T-helper 2 cell treated with Interferon-gamma antibody and Interleukin-4, amounts not matched to agents 100 ng/mL and 5 ng/mL, for 36 hours (primary cell): ENCODE measurements at regions not wholly inside any gene's neighbourhood (a gene's known extent, or its start where the extent isn't known, plus 50 kb on each side); places are given as distances from the start of the nearest gene placed in this dataset.

Experiments used
- intact Hi-C: fragments of 100-400 bp; cut with micrococcal nuclease; formaldehyde crosslinking; loops from one replicate; pipeline ENCODE4 v1.15.1; 2023

- intact Hi-C loops: no loop called here
Observed at GRCh38 chr1:112263453-112263852, 132.6 kb upstream of the CTTNBP2NL start.

GRCh38 chr1:112264010-112264409 is 132.0 kb upstream of the CTTNBP2NL start:
- intact Hi-C loops: no loop called here

GRCh38 chr1:112264553-112264952 is 131.5 kb upstream of the CTTNBP2NL start:
- intact Hi-C loops: no loop called here

- intact Hi-C loops: no loop called here
Observed at GRCh38 chr1:112265931-112266330, 130.1 kb upstream of the CTTNBP2NL start.

GRCh38 chr1:112267206-112267605 is 128.8 kb upstream of the CTTNBP2NL start:
- intact Hi-C loops: no loop called here

GRCh38 chr1:112267929-112268328 is 128.1 kb upstream of the CTTNBP2NL start:
- intact Hi-C loops: no loop called here

- intact Hi-C loops: no loop called here
Observed at GRCh38 chr1:112268408-112268807, 127.6 kb upstream of the CTTNBP2NL start.

GRCh38 chr1:112271270-112271669 is 124.7 kb upstream of the CTTNBP2NL start:
- intact Hi-C loops: no loop called here

GRCh38 chr1:112272101-112272772 is 123.8 kb upstream of the CTTNBP2NL start:
- intact Hi-C loops: no loop called here

- intact Hi-C loops: no loop called here
Observed at GRCh38 chr1:112284796-112285195, 111.2 kb upstream of the CTTNBP2NL start.

- intact Hi-C loops: no loop called here
Observed at GRCh38 chr1:112285316-112285715, 110.7 kb upstream of the CTTNBP2NL start.

- intact Hi-C loops: no loop called here
Observed at GRCh38 chr1:112285746-112286145, 110.3 kb upstream of the CTTNBP2NL start.

GRCh38 chr1:112296908-112297307 is 99.1 kb upstream of the CTTNBP2NL start:
- intact Hi-C loops: no loop called here

GRCh38 chr1:112297536-112297935 is 98.5 kb upstream of the CTTNBP2NL start:
- intact Hi-C loops: no loop called here

GRCh38 chr1:112298558-112298957 is 97.5 kb upstream of the CTTNBP2NL start:
- intact Hi-C loops: loop anchor here (2.0 kb wide), 1 partner anchor 70 kb away; no protein-coding TSS in a partner anchor

GRCh38 chr1:112304126-112304525 is 91.9 kb upstream of the CTTNBP2NL start:
- intact Hi-C loops: no loop called here

GRCh38 chr1:112304612-112305011 is 91.4 kb upstream of the CTTNBP2NL start:
- intact Hi-C loops: no loop called here

GRCh38 chr1:112307930-112308591 is 88.0 kb upstream of the CTTNBP2NL start:
- intact Hi-C loops: no loop called here

GRCh38 chr1:112308716-112309115 is 87.3 kb upstream of the CTTNBP2NL start:
- intact Hi-C loops: no loop called here

GRCh38 chr1:112309499-112309898 is 86.5 kb upstream of the CTTNBP2NL start:
- intact Hi-C loops: no loop called here

GRCh38 chr1:112312315-112312714 is 83.7 kb upstream of the CTTNBP2NL start:
- intact Hi-C loops: no loop called here

- intact Hi-C loops: no loop called here
Observed at GRCh38 chr1:112312879-112313278, 83.1 kb upstream of the CTTNBP2NL start.
